GM12878 (cell line): ENCODE measurements at regions not wholly inside any gene's neighbourhood (a gene's known extent, or its start where the extent isn't known, plus 50 kb on each side); places are given as distances from the start of the nearest gene placed in this dataset.

Experiments used
- ATAC-seq: fragments of 200-7000 bp; cut with Tn5 transposase; 3 replicates; pipeline ENCODE4 v1.9.1; 2020; ENCODE audit warnings: mild to moderate bottlenecking, moderate library complexity
- BruUV-seq: library from RNA; stranded (reverse); fragments of 400-500 nt; replicated peaks from 2 replicates; lab custom pipeline; 2021; lab: Mats Ljungman, UMichigan
- CTCF ChIA-PET: fragments of 300-600 bp; sonication (Branson Sonifier 250); formaldehyde crosslinking; extraction: SDS; loops from one replicate; lab custom pipeline; 2021; ENCODE audit warnings: inconsistent platforms; lab: Yijun Ruan, JAX
- POLR2A ChIA-PET: fragments of 350-600 bp; formaldehyde crosslinking; extraction: SDS; loops from one replicate; lab custom pipeline; 2021; ENCODE audit warnings: inconsistent platforms; lab: Charles Lee
- RAD21 ChIA-PET: fragments of 300-600 bp; sonication (Branson Sonifier 250); formaldehyde crosslinking; loops from one replicate; lab custom pipeline; 2023; ENCODE audit warnings: antibody characterized with exemption; ENCODE audit not compliant: unreplicated experiment; lab: Charles Lee
- SMC1A ChIA-PET: fragments of 300-600 bp; sonication (Branson Sonifier 250); formaldehyde crosslinking; loops from one replicate; lab custom pipeline; 2023; ENCODE audit not compliant: unreplicated experiment, uncharacterized antibody; lab: Charles Lee
- DNase-seq: peaks from one replicate; pipeline ENCODE4 v3.0.0-alpha.2; 2011; ENCODE audit warnings: low read depth, low spot score
- FAIRE-seq: peaks from 3 replicates; lab custom pipeline; 2011; peaks lifted over from hg19 to GRCh38; lab: Jason Lieb, UNC
- H2AFZ ChIP-seq: 2 replicates; pipeline ENCODE4 v1.6.0; 2011; ENCODE audit warnings: low read depth, low read length, control low read depth; ENCODE audit not compliant: control insufficient read depth
- H3K27ac ChIP-seq: 2 replicates; pipeline ENCODE4 v1.5.1; 2011; ENCODE audit warnings: control low read depth; ENCODE audit not compliant: control insufficient read depth, insufficient read depth
- H3K27me3 ChIP-seq, 2 experiments: replicated peaks in 1 of 2; 2 replicates each; pipeline versions ENCODE4 v1.6.0 to v1.6.1; 2011; ENCODE audit warnings: low read length in 1 of 2; ENCODE audit not compliant: control insufficient read depth in 2 of 2, insufficient read depth in 2 of 2
- H3K36me3 ChIP-seq, 2 experiments: 2 replicates each; pipeline ENCODE4 v1.5.1; 2011; ENCODE audit warnings: low read length in 1 of 2; ENCODE audit not compliant: control insufficient read depth in 2 of 2, insufficient read depth in 2 of 2
- H3K4me1 ChIP-seq: 2 replicates; pipeline ENCODE4 v1.6.1; 2011; ENCODE audit warnings: mild to moderate bottlenecking, low read length, moderate library complexity, mixed read lengths; ENCODE audit not compliant: control insufficient read depth, insufficient read depth
- H3K4me2 ChIP-seq: 2 replicates; pipeline ENCODE4 v1.6.0; 2011; ENCODE audit warnings: control low read depth; ENCODE audit not compliant: control insufficient read depth, insufficient read depth
- H3K4me3 ChIP-seq: fragments of 200-600 bp; sonication (generic); 2 replicates; pipeline ENCODE4 v1.5.1; 2016
- H3K79me2 ChIP-seq: 2 replicates; pipeline ENCODE4 v1.6.0; 2011; ENCODE audit warnings: low read length; ENCODE audit not compliant: control insufficient read depth, insufficient read depth
- H3K9ac ChIP-seq: 2 replicates; pipeline ENCODE4 v1.8.0; 2011; ENCODE audit warnings: low read length, control low read depth, mixed read lengths; ENCODE audit not compliant: control insufficient read depth, insufficient read depth
- H3K9me3 ChIP-seq: replicated peaks from 3 replicates; pipeline ENCODE4 v1.5.1; 2011; ENCODE audit warnings: mild to moderate bottlenecking, low read length; ENCODE audit not compliant: control insufficient read depth, insufficient read depth
- H4K20me1 ChIP-seq: 2 replicates; pipeline ENCODE4 v1.6.0; 2011; ENCODE audit not compliant: control insufficient read depth, insufficient read depth
- ATF7 ChIP-seq: fragments of 450-650 bp; IDR thresholded peaks from 2 replicates; pipeline ENCODE4 v1.6.1; 2016; ENCODE audit warnings: low read depth, mild to moderate bottlenecking
- CBFB ChIP-seq: IDR thresholded peaks from 2 replicates; pipeline ENCODE4 v1.6.1; 2016; ENCODE audit warnings: antibody characterized with exemption, low read depth
- IRF3 ChIP-seq: fragments of 450-650 bp; IDR thresholded peaks from 2 replicates; pipeline ENCODE4 v1.6.1; 2014; ENCODE audit warnings: mild to moderate bottlenecking
- MYB ChIP-seq: fragments of 150-350 bp; IDR thresholded peaks from 2 replicates; pipeline ENCODE4 v1.6.1; 2014; ENCODE audit warnings: mild to moderate bottlenecking, low read depth, low read length, borderline replicate concordance
- PAX5 ChIP-seq: IDR thresholded peaks from 2 replicates; pipeline ENCODE4 v1.6.1; 2011; ENCODE audit warnings: low read depth, low read length, borderline replicate concordance
- RAD51 ChIP-seq: fragments of 450-650 bp; IDR thresholded peaks from 2 replicates; pipeline ENCODE4 v1.6.1; 2016; ENCODE audit warnings: moderate library complexity, mild to moderate bottlenecking, inconsistent platforms
- RB1 ChIP-seq: fragments of 450-650 bp; formaldehyde crosslinking; IDR thresholded peaks from 2 replicates; pipeline ENCODE4 v1.6.1; 2017; ENCODE audit warnings: mild to moderate bottlenecking, borderline replicate concordance
- RBBP5 ChIP-seq: fragments of 200-600 bp; sonication (generic); conservative IDR thresholded peaks from 2 replicates; pipeline ENCODE4 v1.6.1; 2016
- SIN3A ChIP-seq: IDR thresholded peaks from 2 replicates; pipeline ENCODE4 v1.6.1; 2012; ENCODE audit warnings: low read depth, low read length, improper control_type of control experiment
- SP1 ChIP-seq: IDR thresholded peaks from one replicate; pipeline ENCODE4 v1.6.1; 2011; ENCODE audit warnings: low read depth, low read length
- ZBTB33 ChIP-seq: fragments of 450-650 bp; IDR thresholded peaks from 2 replicates; pipeline ENCODE4 v1.6.1; 2017; ENCODE audit warnings: mild to moderate bottlenecking
- WGBS: methylation state at CpG from one replicate; pipeline ENCODE4 v1.1.6; 2016; ENCODE audit warnings: low lambda C conversion rate; ENCODE audit not compliant: insufficient replicate concordance, insufficient coverage; ENCODE audit errors: missing lambda C conversion rate; 5-methylcytosine and 5-hydroxymethylcytosine counted together
- in situ Hi-C: fragments of 300-500 bp; cut with MboI; formaldehyde crosslinking; loops from 9 replicates; pipeline ENCODE4 v1.14.3; 2018; ENCODE audit warnings: mixed read lengths
- intact Hi-C: fragments of 100-400 bp; cut with micrococcal nuclease; formaldehyde crosslinking; loops from one replicate; pipeline ENCODE4 v1.14.2; 2022; ENCODE audit not compliant: unreplicated experiment
- TF ChIP-seq, protein P1 (sequence below): fragments of 450-650 bp; IDR thresholded peaks from 2 replicates; pipeline ENCODE4 v1.6.1; 2016; ENCODE audit warnings: mild to moderate bottlenecking, moderate library complexity, borderline replicate concordance
- TF ChIP-seq, protein P2 (sequence below): fragments of 450-650 bp; formaldehyde crosslinking; IDR thresholded peaks from 2 replicates; pipeline ENCODE4 v1.4.0; 2022; ENCODE audit warnings: mild to moderate bottlenecking, moderate library complexity

DNA sequence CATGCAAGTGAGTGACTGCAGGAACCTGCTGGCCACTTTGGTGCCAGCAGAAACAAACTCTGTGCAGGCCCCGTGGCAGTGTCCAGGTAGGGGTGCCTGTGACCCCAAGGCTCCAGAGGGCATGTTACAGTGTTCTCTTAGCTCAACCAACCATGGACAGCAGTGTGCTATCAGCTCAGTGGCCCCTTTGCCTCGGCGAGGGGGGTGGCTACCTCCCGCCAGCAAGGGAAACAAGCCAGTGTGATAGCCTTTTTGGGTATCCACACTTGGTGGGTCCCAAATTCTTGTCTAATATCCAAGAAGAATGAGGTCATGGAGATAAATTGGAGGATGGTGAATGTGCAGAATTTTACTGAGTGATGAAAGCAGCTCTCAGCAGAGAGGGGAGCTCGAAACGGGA lies 298.6 kb upstream of the SLC30A5 start:
- Histone ChIP-seq H3K27me3 (no peaks in the 10 kb centered on the region; a peak in 1 of 4 replicates), H4K20me1 (no peaks in the 10 kb centered on the region), H3K36me3 (no peaks in the 10 kb centered on the region), H3K4me3 (no peak overlapping the region), H3K27ac (no peak overlapping the region), H3K4me1 (no peaks in the 10 kb centered on the region), H3K9me3 (no peaks in the 10 kb centered on the region), H3K4me2 (no peak overlapping the region), H3K9ac (no peak overlapping the region), H3K79me2 (no peaks in the 10 kb centered on the region), H2AFZ (no peak overlapping the region)
- POLR2A ChIA-PET, result no interaction called here
- intact Hi-C loops, result no loop called here
- ATAC-seq (no peak), FAIRE-seq (no peak), DNase-seq (no peak)
- CTCF ChIA-PET, result no interaction called here
- in situ Hi-C loops, result no loop called here
- no TSS peak for BruUV-seq
- RAD21 ChIA-PET, result no interaction called here
- SMC1A ChIA-PET, result no interaction called here
- 20% methylated on average over 6 of the region's 6 CpGs for WGBS
- TF ChIP-seq ZBTB33 (no peak), SIN3A (no peak), ATF7 (no peak), SP1 (no peak), RAD51 (no peak), PAX5 (no peak), RB1 (no peak), MYB (no peak), CBFB (no peak), RBBP5 (no peak), IRF3 (no peak)
- TF ChIP-seq, protein P1, sequence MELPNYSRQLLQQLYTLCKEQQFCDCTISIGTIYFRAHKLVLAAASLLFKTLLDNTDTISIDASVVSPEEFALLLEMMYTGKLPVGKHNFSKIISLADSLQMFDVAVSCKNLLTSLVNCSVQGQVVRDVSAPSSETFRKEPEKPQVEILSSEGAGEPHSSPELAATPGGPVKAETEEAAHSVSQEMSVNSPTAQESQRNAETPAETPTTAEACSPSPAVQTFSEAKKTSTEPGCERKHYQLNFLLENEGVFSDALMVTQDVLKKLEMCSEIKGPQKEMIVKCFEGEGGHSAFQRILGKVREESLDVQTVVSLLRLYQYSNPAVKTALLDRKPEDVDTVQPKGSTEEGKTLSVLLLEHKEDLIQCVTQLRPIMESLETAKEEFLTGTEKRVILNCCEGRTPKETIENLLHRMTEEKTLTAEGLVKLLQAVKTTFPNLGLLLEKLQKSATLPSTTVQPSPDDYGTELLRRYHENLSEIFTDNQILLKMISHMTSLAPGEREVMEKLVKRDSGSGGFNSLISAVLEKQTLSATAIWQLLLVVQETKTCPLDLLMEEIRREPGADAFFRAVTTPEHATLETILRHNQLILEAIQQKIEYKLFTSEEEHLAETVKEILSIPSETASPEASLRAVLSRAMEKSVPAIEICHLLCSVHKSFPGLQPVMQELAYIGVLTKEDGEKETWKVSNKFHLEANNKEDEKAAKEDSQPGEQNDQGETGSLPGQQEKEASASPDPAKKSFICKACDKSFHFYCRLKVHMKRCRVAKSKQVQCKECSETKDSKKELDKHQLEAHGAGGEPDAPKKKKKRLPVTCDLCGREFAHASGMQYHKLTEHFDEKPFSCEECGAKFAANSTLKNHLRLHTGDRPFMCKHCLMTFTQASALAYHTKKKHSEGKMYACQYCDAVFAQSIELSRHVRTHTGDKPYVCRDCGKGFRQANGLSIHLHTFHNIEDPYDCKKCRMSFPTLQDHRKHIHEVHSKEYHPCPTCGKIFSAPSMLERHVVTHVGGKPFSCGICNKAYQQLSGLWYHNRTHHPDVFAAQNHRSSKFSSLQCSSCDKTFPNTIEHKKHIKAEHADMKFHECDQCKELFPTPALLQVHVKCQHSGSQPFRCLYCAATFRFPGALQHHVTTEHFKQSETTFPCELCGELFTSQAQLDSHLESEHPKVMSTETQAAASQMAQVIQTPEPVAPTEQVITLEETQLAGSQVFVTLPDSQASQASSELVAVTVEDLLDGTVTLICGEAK, result no peak
- TF ChIP-seq, protein P2, sequence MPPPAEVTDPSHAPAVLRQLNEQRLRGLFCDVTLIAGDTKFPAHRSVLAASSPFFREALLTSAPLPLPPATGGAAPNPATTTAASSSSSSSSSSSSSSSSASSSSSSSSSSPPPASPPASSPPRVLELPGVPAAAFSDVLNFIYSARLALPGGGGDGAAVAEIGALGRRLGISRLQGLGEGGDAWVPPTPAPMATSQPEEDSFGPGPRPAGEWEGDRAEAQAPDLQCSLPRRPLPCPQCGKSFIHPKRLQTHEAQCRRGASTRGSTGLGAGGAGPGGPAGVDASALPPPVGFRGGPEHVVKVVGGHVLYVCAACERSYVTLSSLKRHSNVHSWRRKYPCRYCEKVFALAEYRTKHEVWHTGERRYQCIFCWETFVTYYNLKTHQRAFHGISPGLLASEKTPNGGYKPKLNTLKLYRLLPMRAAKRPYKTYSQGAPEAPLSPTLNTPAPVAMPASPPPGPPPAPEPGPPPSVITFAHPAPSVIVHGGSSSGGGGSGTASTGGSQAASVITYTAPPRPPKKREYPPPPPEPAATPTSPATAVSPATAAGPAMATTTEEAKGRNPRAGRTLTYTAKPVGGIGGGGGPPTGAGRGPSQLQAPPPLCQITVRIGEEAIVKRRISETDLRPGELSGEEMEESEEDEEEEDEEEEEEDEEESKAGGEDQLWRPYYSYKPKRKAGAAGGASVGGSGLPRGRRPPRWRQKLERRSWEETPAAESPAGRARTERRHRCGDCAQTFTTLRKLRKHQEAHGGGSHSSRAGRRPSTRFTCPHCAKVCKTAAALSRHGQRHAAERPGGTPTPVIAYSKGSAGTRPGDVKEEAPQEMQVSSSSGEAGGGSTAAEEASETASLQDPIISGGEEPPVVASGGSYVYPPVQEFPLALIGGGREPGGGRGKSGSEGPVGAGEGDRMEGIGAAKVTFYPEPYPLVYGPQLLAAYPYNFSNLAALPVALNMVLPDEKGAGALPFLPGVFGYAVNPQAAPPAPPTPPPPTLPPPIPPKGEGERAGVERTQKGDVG (CRISPR knock-in tag), result no peak
